Smooth muscle cell (in vitro differentiated cells): ENCODE measurements at regions not wholly inside any gene's neighbourhood (a gene's known extent, or its start where the extent isn't known, plus 50 kb on each side); places are given as distances from the start of the nearest gene placed in this dataset.
"Not testable (repeated sequence)": the region's sequence is repeated elsewhere in the genome, so short reads cannot be mapped to it uniquely, and the experiment has no call there.

Experiments used
- DNase-seq: peaks from one replicate; lab custom pipeline; 2025; ENCODE audit not compliant: unreplicated experiment; lab: John Stamatoyannopoulos, UW
- H2AFZ ChIP-seq: fragments of 200-600 bp; sonication (generic); 2 replicates; pipeline ENCODE4 v1.6.0; 2016; ENCODE audit warnings: antibody characterized with exemption, low read depth, mild to moderate bottlenecking
- H3F3A ChIP-seq: fragments of 200-600 bp; sonication (generic); 2 replicates; pipeline ENCODE4 v1.6.0; 2017; ENCODE audit warnings: antibody characterized with exemption, low read depth
- H3K27ac ChIP-seq: fragments of 200-600 bp; sonication (generic); 2 replicates; pipeline ENCODE4 v1.5.1; 2016; ENCODE audit warnings: low read depth, mild to moderate bottlenecking
- H3K27me3 ChIP-seq: fragments of 200-600 bp; sonication (generic); 2 replicates; pipeline ENCODE4 v1.6.1; 2016; ENCODE audit warnings: low read depth, mild to moderate bottlenecking
- H3K36me3 ChIP-seq: fragments of 200-600 bp; sonication (generic); 2 replicates; pipeline ENCODE4 v1.5.1; 2016; ENCODE audit warnings: low read depth
- H3K4me1 ChIP-seq: fragments of 200-600 bp; sonication (generic); 2 replicates; pipeline ENCODE4 v1.5.1; 2016; ENCODE audit warnings: low read depth
- H3K4me2 ChIP-seq: fragments of 200-600 bp; sonication (generic); 2 replicates; pipeline ENCODE4 v1.6.0; 2016; ENCODE audit warnings: mild to moderate bottlenecking
- H3K4me3 ChIP-seq: fragments of 200-600 bp; sonication (generic); 2 replicates; pipeline ENCODE4 v1.5.1; 2016; ENCODE audit warnings: mild to moderate bottlenecking
- H3K79me2 ChIP-seq: fragments of 200-600 bp; sonication (generic); 2 replicates; pipeline ENCODE4 v1.6.0; 2016; ENCODE audit warnings: low read depth, mild to moderate bottlenecking
- H3K9ac ChIP-seq: fragments of 200-600 bp; sonication (generic); 2 replicates; pipeline ENCODE4 v1.6.0; 2016; ENCODE audit warnings: low read depth
- H3K9me3 ChIP-seq: fragments of 200-600 bp; sonication (generic); replicated peaks from 2 replicates; pipeline ENCODE4 v1.5.1; 2016; ENCODE audit warnings: low read depth
- H4K20me1 ChIP-seq: fragments of 200-600 bp; sonication (generic); 2 replicates; pipeline ENCODE4 v1.6.0; 2016; ENCODE audit warnings: low read depth
- CTCF ChIP-seq: fragments of 200-600 bp; sonication (generic); IDR thresholded peaks from 2 replicates; pipeline ENCODE4 v1.5.1; 2017; ENCODE audit warnings: borderline replicate concordance, mild to moderate bottlenecking, antibody characterized with exemption; ENCODE audit not compliant: insufficient read depth, poor library complexity, severe bottlenecking
- whole genome bisulfite sequencing: methylation state at CpG from one replicate; pipeline ENCODE4 v1.1.7; 2016; ENCODE audit warnings: low lambda C conversion rate; 5-methylcytosine and 5-hydroxymethylcytosine counted together

GRCh38 chr5:89823046-89823445 is 586.5 kb downstream of the CETN3 start:
- Histone ChIP-seq H3K27me3 (no peaks in the 10 kb centered on the region), H3K9ac (no peak overlapping the region), H3K9me3 (no peaks in the 10 kb centered on the region), H3F3A (no peaks in the 10 kb centered on the region), H3K79me2 (no peaks in the 10 kb centered on the region), H3K4me1 (no peaks in the 10 kb centered on the region), H4K20me1 (no peaks in the 10 kb centered on the region), H3K36me3 (no peaks in the 10 kb centered on the region), H3K27ac (no peak overlapping the region), H2AFZ (no peak overlapping the region), H3K4me2 (no peak overlapping the region), H3K4me3 (no peak overlapping the region)
- no peak for DNase-seq
- no peak for TF ChIP-seq CTCF
- WGBS, result 94% methylated on average over 2 of the region's 2 CpGs

- H3K4me2 ChIP-seq, result no peak overlapping the region
- no peaks in the 10 kb centered on the region for H3K79me2 ChIP-seq
- no peaks in the 10 kb centered on the region for H3F3A ChIP-seq
- H3K4me1 ChIP-seq, result no peaks in the 10 kb centered on the region
- no peak overlapping the region for H3K4me3 ChIP-seq
- H4K20me1 ChIP-seq, result no peaks in the 10 kb centered on the region
- H3K9me3 ChIP-seq, result no peaks in the 10 kb centered on the region
- H3K36me3 ChIP-seq, result no peaks in the 10 kb centered on the region
- 83% methylated on average over 4 of the region's 4 CpGs for WGBS
- H2AFZ ChIP-seq, result no peak overlapping the region
- no peak for DNase-seq
- H3K9ac ChIP-seq, result no peak overlapping the region
- no peak overlapping the region for H3K27ac ChIP-seq
- no peaks in the 10 kb centered on the region for H3K27me3 ChIP-seq
- TF ChIP-seq CTCF, result no peak
Observed at GRCh38 chr5:89817841-89818240, 591.7 kb downstream of the CETN3 start.

GRCh38 chr5:89816038-89816437 is 593.5 kb downstream of the CETN3 start:
- 91% methylated on average over 2 of the region's 2 CpGs for WGBS
- H3K9me3 ChIP-seq, result no peaks in the 10 kb centered on the region
- H3F3A ChIP-seq, result no peaks in the 10 kb centered on the region
- H3K27ac ChIP-seq, result no peak overlapping the region
- no peak overlapping the region for H3K4me3 ChIP-seq
- no peaks in the 10 kb centered on the region for H3K27me3 ChIP-seq
- H3K79me2 ChIP-seq, result no peaks in the 10 kb centered on the region
- H3K4me1 ChIP-seq, result no peaks in the 10 kb centered on the region
- H2AFZ ChIP-seq, result no peak overlapping the region
- H3K36me3 ChIP-seq, result no peaks in the 10 kb centered on the region
- TF ChIP-seq CTCF, result no peak
- H3K4me2 ChIP-seq, result no peak overlapping the region
- no peaks in the 10 kb centered on the region for H4K20me1 ChIP-seq
- DNase-seq, result no peak
- no peak overlapping the region for H3K9ac ChIP-seq

- H3K4me2 ChIP-seq, H3K27ac ChIP-seq, H2AFZ ChIP-seq, H3F3A ChIP-seq, H3K79me2 ChIP-seq, H3K9me3 ChIP-seq, H3K4me1 ChIP-seq, DNase-seq, H3K27me3 ChIP-seq, H3K36me3 ChIP-seq, H3K4me3 ChIP-seq, H3K9ac ChIP-seq, H4K20me1 ChIP-seq: not testable (repeated sequence)
- WGBS, result 91% methylated on average over 5 of the region's 5 CpGs
Observed at GRCh38 chr5:89800735-89801134, 608.8 kb downstream of the CETN3 start.

GRCh38 chr5:89794504-89794903 is 615.1 kb downstream of the CETN3 start:
- H4K20me1 ChIP-seq, H3K36me3 ChIP-seq, H3K4me2 ChIP-seq, H3K79me2 ChIP-seq, DNase-seq, H3K27me3 ChIP-seq, H3K9ac ChIP-seq, H3K27ac ChIP-seq, H3K4me3 ChIP-seq, H3K9me3 ChIP-seq, H2AFZ ChIP-seq, H3K4me1 ChIP-seq, H3F3A ChIP-seq: not testable (repeated sequence)
- WGBS, result 95% methylated on average over 6 of the region's 6 CpGs

- DNase-seq, H4K20me1 ChIP-seq, H3F3A ChIP-seq, H2AFZ ChIP-seq, H3K9ac ChIP-seq, H3K4me2 ChIP-seq, H3K4me3 ChIP-seq, H3K27ac ChIP-seq, H3K27me3 ChIP-seq, H3K4me1 ChIP-seq, H3K9me3 ChIP-seq, H3K79me2 ChIP-seq, H3K36me3 ChIP-seq: not testable (repeated sequence)
Observed at GRCh38 chr5:89779734-89780133, 629.8 kb downstream of the CETN3 start.
